ENCODE measurements at regions not wholly inside any gene's neighbourhood (a gene's known extent, or its start where the extent isn't known, plus 50 kb on each side); places are given as distances from the start of the nearest gene placed in this dataset.
"Not testable (repeated sequence)": the region's sequence is repeated elsewhere in the genome, so short reads cannot be mapped to it uniquely, and the experiment has no call there.

DNA sequence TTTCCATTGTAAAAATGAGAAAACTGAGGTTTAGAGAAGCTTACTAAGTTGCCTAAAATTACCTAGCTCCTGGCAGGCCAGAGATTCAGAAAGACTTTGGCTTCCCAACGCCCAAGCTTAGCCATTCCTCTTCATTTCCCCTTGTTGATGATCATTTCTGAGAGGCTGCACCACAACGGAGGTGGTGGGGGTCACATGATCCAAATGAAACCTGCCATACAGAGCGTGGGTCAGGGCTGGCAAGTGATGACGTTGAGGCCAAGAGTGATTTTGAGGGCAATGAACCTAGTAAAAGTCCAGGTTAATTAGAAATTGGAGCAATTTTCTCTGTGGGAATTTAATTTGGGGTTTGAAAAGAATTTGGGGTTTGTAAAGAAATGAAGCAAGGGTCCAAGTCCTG is 109.9 kb downstream of the TMEM182 start:
- Mint-ChIP-seq H3K9me3 (peaks cover 3% of the 10 kb centered on the region), H3K36me3 (no peaks in the 10 kb centered on the region), H3K4me3 (no peak overlapping the region), H3K27ac (no peak overlapping the region), H3K27me3 (ENCODE audit: low read depth) (no peaks in the 10 kb centered on the region), H3K4me1 (no peaks in the 10 kb centered on the region)
- TF ChIP-seq, protein P1, sequence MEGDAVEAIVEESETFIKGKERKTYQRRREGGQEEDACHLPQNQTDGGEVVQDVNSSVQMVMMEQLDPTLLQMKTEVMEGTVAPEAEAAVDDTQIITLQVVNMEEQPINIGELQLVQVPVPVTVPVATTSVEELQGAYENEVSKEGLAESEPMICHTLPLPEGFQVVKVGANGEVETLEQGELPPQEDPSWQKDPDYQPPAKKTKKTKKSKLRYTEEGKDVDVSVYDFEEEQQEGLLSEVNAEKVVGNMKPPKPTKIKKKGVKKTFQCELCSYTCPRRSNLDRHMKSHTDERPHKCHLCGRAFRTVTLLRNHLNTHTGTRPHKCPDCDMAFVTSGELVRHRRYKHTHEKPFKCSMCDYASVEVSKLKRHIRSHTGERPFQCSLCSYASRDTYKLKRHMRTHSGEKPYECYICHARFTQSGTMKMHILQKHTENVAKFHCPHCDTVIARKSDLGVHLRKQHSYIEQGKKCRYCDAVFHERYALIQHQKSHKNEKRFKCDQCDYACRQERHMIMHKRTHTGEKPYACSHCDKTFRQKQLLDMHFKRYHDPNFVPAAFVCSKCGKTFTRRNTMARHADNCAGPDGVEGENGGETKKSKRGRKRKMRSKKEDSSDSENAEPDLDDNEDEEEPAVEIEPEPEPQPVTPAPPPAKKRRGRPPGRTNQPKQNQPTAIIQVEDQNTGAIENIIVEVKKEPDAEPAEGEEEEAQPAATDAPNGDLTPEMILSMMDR (IDR thresholded peaks at IDR 0.05; ENCODE audit: unreplicated experiment) = no peak
- no peak for DNase-seq (ENCODE audit: low spot score in 2 of 2, unreplicated experiment in 2 of 2)

DNA sequence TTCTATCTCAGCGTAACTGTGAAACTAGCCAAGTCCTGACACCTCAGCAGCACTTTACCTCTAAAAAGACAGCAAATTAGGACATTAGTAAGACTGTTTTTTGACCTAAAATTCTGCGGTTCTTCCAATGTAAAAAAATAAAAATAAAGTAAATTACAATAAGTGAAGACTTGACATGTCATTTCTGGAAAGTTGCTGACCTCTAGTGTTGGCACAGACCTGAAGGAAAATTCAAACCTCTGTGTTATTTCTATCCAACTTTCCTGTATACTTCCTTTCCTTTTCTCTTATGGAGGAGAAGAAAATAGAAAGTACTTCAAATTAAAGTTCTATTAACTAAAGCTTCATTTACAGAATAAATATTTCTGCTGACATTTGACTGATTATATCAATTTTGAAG is 110.6 kb downstream of the TMEM182 start:
- TF ChIP-seq, protein P1 (IDR thresholded peaks at IDR 0.05; ENCODE audit: unreplicated experiment) = no peak
- DNase-seq (ENCODE audit: low spot score in 2 of 2, unreplicated experiment in 2 of 2) = no peak
- no peaks in the 10 kb centered on the region for H3K36me3 Mint-ChIP-seq
- H3K4me1 Mint-ChIP-seq = no peaks in the 10 kb centered on the region
- H3K4me3 Mint-ChIP-seq = no peak overlapping the region
- no peaks in the 10 kb centered on the region for H3K27me3 Mint-ChIP-seq (ENCODE audit: low read depth)
- H3K27ac Mint-ChIP-seq = no peak overlapping the region
- peaks cover 9% of the 10 kb centered on the region for H3K9me3 Mint-ChIP-seq

DNA sequence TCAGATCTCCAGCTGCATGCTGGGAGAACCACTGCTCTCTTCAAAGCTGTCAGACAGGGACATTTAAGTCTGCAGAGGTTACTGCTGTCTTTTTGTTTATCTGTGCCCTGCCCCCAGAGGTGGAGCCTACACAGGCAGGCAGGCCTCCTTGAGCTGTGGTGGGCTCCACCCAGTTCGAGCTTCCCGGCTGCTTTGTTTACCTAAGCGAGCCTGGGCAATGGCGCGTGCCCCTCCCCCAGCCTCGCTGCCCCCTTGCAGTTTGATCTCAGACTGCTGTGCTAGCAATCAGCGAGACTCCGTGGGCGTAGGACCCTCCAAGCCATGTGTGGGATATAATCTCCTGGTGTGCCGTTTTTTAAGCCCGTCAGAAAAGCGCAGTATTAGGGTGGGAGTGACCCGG is 117.7 kb downstream of the TMEM182 start:
- H3K27me3 Mint-ChIP-seq (ENCODE audit: low read depth); H3K36me3 Mint-ChIP-seq; H3K4me1 Mint-ChIP-seq; H3K4me3 Mint-ChIP-seq; DNase-seq (ENCODE audit: low spot score in 2 of 2, unreplicated experiment in 2 of 2); H3K27ac Mint-ChIP-seq: not testable (repeated sequence)
- H3K9me3 Mint-ChIP-seq = peaks cover 15% of the 10 kb centered on the region

DNA sequence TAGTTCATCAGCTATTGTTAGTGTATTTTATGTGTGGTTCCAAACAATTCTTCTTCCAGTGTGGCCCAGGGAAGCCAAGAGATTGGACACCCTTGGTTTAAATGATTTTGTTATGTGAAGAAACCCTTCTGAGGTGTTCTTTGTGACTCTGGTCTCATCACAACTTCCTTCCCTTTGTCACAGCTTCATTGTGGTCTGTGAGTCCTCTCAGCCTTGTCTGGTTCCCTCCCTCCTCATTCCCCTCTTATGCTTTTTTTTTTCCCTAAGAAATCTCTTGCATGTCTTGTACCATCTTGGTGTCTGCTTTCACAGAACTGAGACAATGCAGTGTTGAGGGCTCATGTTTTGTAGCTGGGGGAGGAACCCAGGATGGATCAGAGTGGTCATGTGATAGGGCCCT is 118.9 kb downstream of the TMEM182 start:
- TF ChIP-seq, protein P1 (IDR thresholded peaks at IDR 0.05; ENCODE audit: unreplicated experiment) = no peak
- no peak overlapping the region for H3K4me3 Mint-ChIP-seq
- no peak for DNase-seq (ENCODE audit: low spot score in 2 of 2, unreplicated experiment in 2 of 2)

DNA sequence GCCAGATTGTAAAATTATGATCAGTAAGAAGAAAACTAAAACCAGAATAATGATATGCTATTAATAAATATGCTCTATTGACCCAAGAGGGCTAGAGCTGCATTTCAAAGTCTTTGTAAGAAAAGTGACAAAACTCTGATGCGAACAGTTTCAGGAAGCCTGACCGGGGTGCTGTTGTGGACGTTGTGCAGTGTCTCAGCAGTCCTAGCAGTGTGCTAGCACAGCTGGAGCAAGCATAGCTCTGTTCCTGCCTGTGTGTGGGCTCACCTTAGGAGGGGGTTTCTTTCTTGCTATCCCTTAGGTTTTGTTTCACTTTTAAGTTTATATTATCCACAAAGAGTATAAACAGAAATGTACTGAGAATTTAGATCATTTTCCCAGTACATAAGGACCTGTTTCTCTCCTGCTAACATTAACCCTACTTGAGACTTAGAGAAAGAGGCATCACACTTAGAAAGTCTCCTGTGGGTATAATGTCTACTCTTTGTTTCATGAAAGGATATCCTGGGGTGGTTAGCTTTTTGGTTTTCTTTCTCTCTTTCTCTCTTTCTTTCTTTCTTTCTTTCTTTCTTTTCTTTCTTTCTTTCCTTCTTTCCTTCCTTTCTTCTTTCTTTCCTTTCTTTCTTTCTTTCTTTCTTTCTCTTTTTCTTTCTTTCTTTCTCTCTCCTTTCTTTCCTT is 124.5 kb downstream of the TMEM182 start:
- Mint-ChIP-seq H3K4me1 (no peaks in the 10 kb centered on the region), H3K36me3 (no peaks in the 10 kb centered on the region), H3K9me3 (no peaks in the 10 kb centered on the region), H3K4me3 (no peak overlapping the region), H3K27ac (no peak overlapping the region), H3K27me3 (ENCODE audit: low read depth) (no peaks in the 10 kb centered on the region)
- TF ChIP-seq, protein P1 (IDR thresholded peaks at IDR 0.05; ENCODE audit: unreplicated experiment) = no peak
- no peak for DNase-seq (ENCODE audit: low spot score in 2 of 2, unreplicated experiment in 2 of 2)

More for the DNA sequence above, 118.9 kb downstream of the TMEM182 start:
- Mint-ChIP-seq H3K9me3 (peaks cover 12% of the 10 kb centered on the region), H3K4me1 (no peaks in the 10 kb centered on the region), H3K36me3 (no peaks in the 10 kb centered on the region), H3K27ac (no peak overlapping the region), H3K27me3 (ENCODE audit: low read depth) (no peaks in the 10 kb centered on the region)

DNA sequence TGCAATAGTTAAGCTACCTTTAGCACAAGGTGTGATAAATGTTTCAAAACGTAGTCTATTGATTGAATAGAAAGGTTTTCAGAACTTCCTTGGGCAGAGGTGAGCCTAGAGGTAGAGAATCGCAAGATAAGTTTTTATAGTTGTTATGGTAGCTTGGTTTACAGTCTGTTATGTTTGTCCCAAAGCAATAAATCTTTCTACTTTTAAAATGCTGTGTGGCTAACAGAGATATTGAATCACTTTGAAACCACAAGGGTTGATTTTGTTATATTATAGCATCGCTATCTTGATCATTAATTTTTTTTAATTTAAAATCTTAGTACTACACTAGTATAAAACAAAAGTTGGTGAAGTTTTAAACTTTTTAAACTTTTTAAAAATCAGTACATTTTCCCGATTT is 126.7 kb downstream of the TMEM182 start:
- H3K4me3 Mint-ChIP-seq = no peak overlapping the region
- H3K27ac Mint-ChIP-seq = no peak overlapping the region
- H3K36me3 Mint-ChIP-seq = no peaks in the 10 kb centered on the region
- H3K4me1 Mint-ChIP-seq = no peaks in the 10 kb centered on the region
- no peaks in the 10 kb centered on the region for H3K27me3 Mint-ChIP-seq (ENCODE audit: low read depth)
- TF ChIP-seq, protein P1 (IDR thresholded peaks at IDR 0.05; ENCODE audit: unreplicated experiment) = no peak
- H3K9me3 Mint-ChIP-seq = no peaks in the 10 kb centered on the region
- no peak for DNase-seq (ENCODE audit: low spot score in 2 of 2, unreplicated experiment in 2 of 2)

Data from mesothelial cell of epicardium (in vitro differentiated cells).